Small intestine (tissue), 7 donors: ENCODE measurements at regions not wholly inside any gene's neighbourhood (a gene's known extent, or its start where the extent isn't known, plus 50 kb on each side); places are given as distances from the start of the nearest gene placed in this dataset.
"Not testable (repeated sequence)": the region's sequence is repeated elsewhere in the genome, so short reads cannot be mapped to it uniquely, and the experiment has no call there.

Source experiments
- DNase-seq, 2 donors: peaks; one replicate each; pipeline versions ENCODE4 v3.0.0 to v3.0.0-alpha.2; 2013
- FAIRE-seq: peaks from 2 replicates; lab custom pipeline; 2012; peaks lifted over from hg19 to GRCh38; lab: Jason Lieb, UNC
- H3K27ac ChIP-seq, 3 donors: one replicate each; pipeline ENCODE4 v1.5.1; 2013; ENCODE audit warnings: low read length in 2 of 3, mild to moderate bottlenecking in 2 of 3, control low read depth in 1 of 3, inconsistent platforms in 1 of 3, low read depth in 1 of 3, moderate library complexity in 1 of 3
- H3K27me3 ChIP-seq, 3 donors: one replicate each; pipeline ENCODE4 v1.6.1; 2013; ENCODE audit warnings: low read length in 3 of 3, inconsistent platforms in 1 of 3; ENCODE audit not compliant: control insufficient read depth in 3 of 3, insufficient read depth in 3 of 3
- H3K36me3 ChIP-seq, 3 donors: one replicate each; pipeline ENCODE4 v1.6.1; 2013; ENCODE audit warnings: low read length in 3 of 3, inconsistent platforms in 1 of 3, low read depth in 1 of 3, mild to moderate bottlenecking in 1 of 3, moderate library complexity in 1 of 3; ENCODE audit not compliant: control insufficient read depth in 3 of 3, insufficient read depth in 2 of 3
- H3K4me1 ChIP-seq, 3 donors: one replicate each; pipeline ENCODE4 v1.6.1; 2013; ENCODE audit warnings: low read length in 2 of 3, inconsistent platforms in 1 of 3, low read depth in 1 of 3, mild to moderate bottlenecking in 1 of 3, moderate library complexity in 1 of 3; ENCODE audit not compliant: control insufficient read depth in 3 of 3, insufficient read depth in 2 of 3
- H3K4me3 ChIP-seq, 3 donors: one replicate each; pipeline ENCODE4 v1.5.1; 2013; ENCODE audit warnings: low read length in 3 of 3, control low read depth in 1 of 3, inconsistent platforms in 1 of 3, low read depth in 1 of 3, mild to moderate bottlenecking in 1 of 3, moderate library complexity in 1 of 3
- H3K9me3 ChIP-seq, 2 donors: one replicate each; pipeline ENCODE4 v1.6.1; 2013; ENCODE audit warnings: low read depth in 1 of 2, low read length in 1 of 2; ENCODE audit not compliant: control insufficient read depth in 2 of 2, insufficient read depth in 1 of 2
- WGBS, 3 donors: extraction: QIAGEN DNeasy Blood & Tissue Kit; methylation state at CpG; one replicate each; pipeline ENCODE4 v1.1.7; 2013; 5-methylcytosine and 5-hydroxymethylcytosine counted together
- donor health status: healthy with polysubstance abuse.
- donor health status: control.
- donor health status: control.
- donor health status: Bipolar disorder and iron deficiency.
- donor health status: healthy.

DNA sequence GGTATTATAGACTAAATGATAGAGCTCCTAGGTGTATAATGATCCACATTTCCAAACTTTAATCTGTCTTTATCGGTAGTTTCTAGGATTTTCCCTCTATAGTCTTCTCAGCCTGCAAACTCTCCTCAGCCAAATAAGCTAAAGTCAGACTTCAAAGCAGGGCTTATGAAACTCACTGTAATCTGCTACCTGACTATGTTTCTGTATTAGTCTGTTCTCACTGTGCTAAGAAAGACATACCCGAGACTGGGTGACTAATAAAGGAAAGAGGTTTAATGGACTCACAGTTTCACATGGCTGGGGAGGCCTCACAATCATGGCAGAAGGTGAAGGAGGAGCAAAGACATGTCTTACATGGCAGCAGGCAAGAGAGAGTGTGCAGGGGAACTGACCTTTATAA, 928.7 kb upstream of the ADGRB3 start:
- no peak overlapping the region for H3K4me3 ChIP-seq
- no peaks in the 10 kb centered on the region for H3K36me3 ChIP-seq
- no peaks in the 10 kb centered on the region for H3K9me3 ChIP-seq
- DNase-seq (no peak), FAIRE-seq (no peak)
- H3K27me3 ChIP-seq, result no peaks in the 10 kb centered on the region
- H3K4me1 ChIP-seq, result no peaks in the 10 kb centered on the region
- 63 to 80% (median 79%) methylated on average over 2 of the region's 2 CpGs for WGBS, 3 donors
- no peak overlapping the region for H3K27ac ChIP-seq

DNA sequence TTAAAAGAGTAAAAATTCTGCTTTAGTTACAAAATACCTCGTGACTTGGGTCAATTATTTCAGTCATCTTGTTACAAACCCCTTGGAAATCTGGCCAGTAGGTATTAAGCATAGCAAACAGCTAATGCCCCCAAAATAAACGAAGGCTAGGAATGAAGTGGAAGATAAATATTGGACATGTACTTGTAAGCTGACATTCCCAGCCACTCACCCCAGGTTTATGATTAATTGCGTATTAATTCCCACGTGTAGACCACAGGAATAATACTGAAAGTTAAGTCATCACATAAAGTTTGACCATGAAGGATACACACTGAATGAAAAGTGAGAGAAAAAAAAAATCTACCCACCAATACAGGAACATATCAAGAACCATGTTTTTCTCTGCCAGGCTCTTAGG, 936.5 kb upstream of the ADGRB3 start:
- WGBS, 3 donors, result 29 to 43% (median 42%) methylated on average over 4 of the region's 4 CpGs
- no peak for DNase-seq
- Histone ChIP-seq H3K4me3 (no peak overlapping the region), H3K27me3 (no peaks in the 10 kb centered on the region), H3K4me1 (no peaks in the 10 kb centered on the region), H3K36me3 (no peaks in the 10 kb centered on the region), H3K27ac (no peak overlapping the region), H3K9me3 (no peaks in the 10 kb centered on the region)
- FAIRE-seq, result no peak

DNA sequence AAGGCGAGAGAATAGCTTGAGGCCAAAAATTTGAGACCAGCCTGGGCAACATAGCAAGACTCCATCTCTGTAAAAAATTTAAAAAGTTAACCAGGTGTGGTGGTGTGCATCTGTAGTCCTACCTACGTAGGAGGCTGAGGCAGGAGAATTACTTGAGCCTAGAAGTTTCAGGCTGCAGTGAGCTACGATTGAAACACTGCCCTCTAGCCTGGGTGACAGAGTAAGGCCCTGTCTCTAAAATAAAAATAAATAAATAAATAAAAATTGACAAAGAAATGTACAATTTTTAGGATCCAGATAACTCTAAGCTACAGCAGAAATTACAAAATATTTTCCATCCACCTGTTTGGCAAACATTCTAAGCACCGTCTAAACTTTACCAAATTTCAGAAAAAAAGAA, 941.0 kb upstream of the ADGRB3 start:
- no peak overlapping the region for H3K4me3 ChIP-seq
- no peaks in the 10 kb centered on the region for H3K36me3 ChIP-seq
- no peaks in the 10 kb centered on the region for H3K27me3 ChIP-seq
- WGBS, 3 donors, result 69 to 82% (median 69%) methylated on average over 4 of the region's 4 CpGs
- no peak overlapping the region for H3K27ac ChIP-seq
- FAIRE-seq (no peak), DNase-seq (no peak)
- no peaks in the 10 kb centered on the region for H3K9me3 ChIP-seq
- no peaks in the 10 kb centered on the region for H3K4me1 ChIP-seq

DNA sequence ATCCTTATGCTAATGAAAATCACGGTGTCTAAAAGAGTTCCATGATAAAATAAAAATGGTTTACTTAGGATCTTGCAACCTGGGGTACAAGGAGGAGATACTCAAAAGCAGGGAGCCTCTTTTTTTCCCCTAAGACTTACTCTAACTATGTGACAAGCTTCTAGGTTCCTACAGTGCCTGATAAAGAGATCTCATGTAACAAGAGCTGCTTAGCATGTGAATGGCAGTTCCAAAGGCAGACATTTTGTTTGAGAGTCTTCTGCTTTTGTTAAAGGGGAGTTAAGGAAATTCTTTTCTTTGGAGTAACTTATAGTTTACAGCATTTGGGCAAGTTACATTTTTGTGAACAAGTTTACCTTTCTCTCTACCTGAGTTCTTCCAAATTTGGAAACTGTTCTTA, 945.8 kb upstream of the ADGRB3 start:
- DNase-seq (no peak), FAIRE-seq (no peak)
- H3K4me1 ChIP-seq, result no peaks in the 10 kb centered on the region
- no peaks in the 10 kb centered on the region for H3K36me3 ChIP-seq
- H3K4me3 ChIP-seq, result no peak overlapping the region
- H3K9me3 ChIP-seq, result no peaks in the 10 kb centered on the region
- no peaks in the 10 kb centered on the region for H3K27me3 ChIP-seq
- 83 to 93% (median 89%) methylated on average over 1 of the region's 1 CpG for WGBS, 3 donors
- no peak overlapping the region for H3K27ac ChIP-seq

DNA sequence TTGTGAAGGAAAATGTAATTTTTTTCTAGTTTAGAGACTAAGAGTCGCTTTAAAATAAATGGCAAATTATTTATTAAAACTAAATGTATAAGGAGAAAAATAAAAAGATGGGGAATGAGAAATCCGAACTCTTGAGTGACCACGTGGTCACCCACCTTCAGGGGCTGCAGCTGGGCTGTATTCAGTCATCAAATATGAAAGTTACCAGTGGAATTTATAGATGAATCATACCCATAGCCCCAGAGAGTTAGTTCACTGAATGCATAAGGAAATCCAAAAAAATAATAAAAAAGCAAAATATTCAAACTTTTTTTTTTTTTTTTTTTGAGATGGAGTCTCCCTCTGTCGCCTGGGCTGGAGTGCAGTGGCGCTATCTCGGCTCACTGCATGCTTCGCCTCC, 947.7 kb upstream of the ADGRB3 start:
- Histone ChIP-seq H3K4me1 (no peaks in the 10 kb centered on the region), H3K36me3 (no peaks in the 10 kb centered on the region), H3K9me3 (no peaks in the 10 kb centered on the region), H3K27me3 (no peaks in the 10 kb centered on the region), H3K27ac (no peak overlapping the region), H3K4me3 (no peak overlapping the region)
- no peak for DNase-seq
- FAIRE-seq, result no peak
- WGBS, 3 donors, result 63 to 86% (median 70%) methylated on average over 7 of the region's 7 CpGs

DNA sequence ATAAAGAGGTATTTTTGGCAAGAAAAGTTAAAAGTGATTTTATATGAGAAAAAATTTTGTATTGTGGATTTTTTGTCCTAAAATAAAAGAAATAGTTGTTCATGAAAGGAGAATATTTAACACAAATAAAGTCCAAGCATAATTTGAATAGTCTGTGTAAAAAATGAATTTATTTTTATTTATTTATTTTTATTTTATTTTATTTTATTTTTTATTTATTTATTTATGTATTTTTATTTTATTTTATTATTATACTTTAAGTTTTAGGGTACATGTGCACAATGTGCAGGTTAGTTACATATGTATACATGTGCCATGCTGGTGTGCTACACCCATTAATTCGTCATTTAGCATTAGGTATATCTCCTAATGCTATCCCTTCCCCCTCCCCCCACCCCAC, 948.9 kb upstream of the ADGRB3 start:
- not testable (repeated sequence) for H3K36me3 ChIP-seq, H3K9me3 ChIP-seq, DNase-seq, H3K4me1 ChIP-seq, FAIRE-seq, H3K27me3 ChIP-seq, H3K4me3 ChIP-seq, H3K27ac ChIP-seq
- 33 to 86% (median 50%) methylated on average over 1 of the region's 1 CpG for WGBS, 3 donors

DNA sequence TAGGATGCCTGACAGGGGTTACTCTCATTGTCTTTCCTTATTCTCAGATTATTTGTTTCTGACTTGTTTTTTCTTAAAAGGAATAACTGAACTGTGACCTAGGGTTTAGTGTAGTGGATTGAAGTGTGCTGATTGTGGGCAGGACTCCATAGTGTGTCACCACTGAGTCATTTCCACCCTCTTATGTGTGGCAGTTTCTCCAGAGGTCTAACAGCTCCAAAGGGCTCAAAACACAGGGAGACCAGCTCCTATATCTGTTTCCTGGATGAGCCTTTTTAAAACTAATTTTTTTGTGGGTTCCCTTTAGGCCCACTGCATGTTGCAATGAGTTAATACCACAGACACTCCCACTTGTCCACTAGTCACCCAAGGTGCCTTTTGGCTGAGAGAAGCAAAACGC, 951.1 kb upstream of the ADGRB3 start:
- no peaks in the 10 kb centered on the region for H3K27me3 ChIP-seq
- FAIRE-seq, result no peak
- no peak for DNase-seq
- WGBS, 3 donors, result 57 to 64% (median 59%) methylated on average over 1 of the region's 1 CpG
- H3K4me1 ChIP-seq, result no peaks in the 10 kb centered on the region
- no peak overlapping the region for H3K27ac ChIP-seq
- no peaks in the 10 kb centered on the region for H3K36me3 ChIP-seq
- no peaks in the 10 kb centered on the region for H3K9me3 ChIP-seq
- no peak overlapping the region for H3K4me3 ChIP-seq

DNA sequence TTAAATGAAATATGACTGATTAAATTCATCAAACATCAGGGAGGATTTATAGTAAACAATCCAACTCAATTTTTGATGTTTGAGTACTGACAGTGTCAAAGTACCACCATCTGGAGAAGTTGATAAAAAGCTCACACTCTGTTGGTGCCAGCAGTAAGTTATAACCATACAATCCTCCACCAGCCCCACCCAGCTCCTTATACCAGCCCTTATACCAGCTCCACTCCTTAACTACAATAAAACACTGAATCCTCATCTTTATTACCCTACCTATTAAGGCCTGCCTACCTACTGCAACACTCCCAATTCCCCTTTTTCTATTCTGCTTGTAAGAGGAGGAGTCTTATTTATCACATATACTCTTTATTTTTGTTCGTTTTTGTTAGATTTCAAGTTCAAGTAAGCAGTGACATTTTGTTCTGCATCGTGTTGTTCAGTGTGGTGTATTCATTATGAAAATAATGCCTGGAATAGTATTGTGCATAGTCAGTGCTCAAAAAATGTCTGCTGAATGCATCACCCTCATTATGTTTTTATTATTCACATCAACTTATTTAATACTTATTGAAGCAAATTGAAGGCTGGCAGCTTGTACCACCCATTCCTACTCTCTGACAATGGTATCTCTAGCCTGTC, 954.7 kb upstream of the ADGRB3 start:
- no peak overlapping the region for H3K4me3 ChIP-seq
- H3K9me3 ChIP-seq, result peaks cover 0 to 1% of the 10 kb centered on the region in 2 donors
- H3K27me3 ChIP-seq, result no peaks in the 10 kb centered on the region
- H3K36me3 ChIP-seq, result no peaks in the 10 kb centered on the region
- FAIRE-seq, result no peak
- no peak for DNase-seq
- WGBS, 3 donors, result 52 to 75% (median 55%) methylated on average over 2 of the region's 2 CpGs
- H3K4me1 ChIP-seq, result no peaks in the 10 kb centered on the region
- H3K27ac ChIP-seq, result no peak overlapping the region
